ENCODE measurements at regions not wholly inside any gene's neighbourhood (a gene's known extent, or its start where the extent isn't known, plus 50 kb on each side); places are given as distances from the start of the nearest gene placed in this dataset.

DNA sequence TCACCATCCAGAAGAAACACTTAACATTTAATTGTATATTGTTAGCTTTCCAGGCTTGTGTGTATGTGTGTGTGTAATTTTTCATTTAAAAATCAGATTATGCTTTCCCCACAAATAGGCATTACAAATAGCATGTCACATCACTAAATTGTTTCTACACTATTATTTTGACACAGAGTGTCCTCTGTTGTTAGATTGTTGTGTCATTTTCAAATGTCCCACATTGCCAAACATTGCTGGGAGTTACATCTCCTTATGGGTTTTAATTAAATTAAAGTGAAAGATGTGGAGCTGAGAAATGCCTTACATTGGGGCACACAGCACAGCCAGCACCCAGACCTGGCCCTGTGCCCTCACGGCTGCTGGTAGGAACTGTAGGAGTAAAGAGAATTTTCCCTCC lies 295.6 kb downstream of the ZEB1 start:
- no peak for TF ChIP-seq CTCF (IDR thresholded peaks at IDR 0.05; ENCODE audit: insufficient read depth, low read depth, low read length, missing control alignments)
- no peak for DNase-seq (ENCODE audit: low read depth)
- H3K4me3 ChIP-seq (ENCODE audit: low read length): no peak overlapping the region

DNA sequence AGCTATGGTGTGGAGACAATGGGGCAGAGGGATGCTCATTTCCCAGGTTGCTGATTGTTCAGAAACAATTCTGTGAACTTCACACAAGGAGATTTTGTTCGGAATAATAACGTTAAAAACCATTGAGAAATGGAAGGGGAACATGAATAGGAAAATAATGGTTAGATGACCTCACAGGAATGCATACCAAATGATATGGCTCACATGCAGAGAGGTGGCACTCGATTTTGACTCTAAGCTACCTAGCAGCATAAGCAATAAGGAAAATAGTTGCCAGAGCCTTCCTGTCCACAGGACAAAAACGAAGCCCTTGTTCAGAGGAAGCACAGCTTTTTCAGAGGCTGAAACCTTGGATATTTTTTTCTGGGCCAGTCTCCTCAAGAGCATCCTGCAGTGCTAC lies 293.1 kb downstream of the ZEB1 start:
- H3K4me3 ChIP-seq (ENCODE audit: low read length): no peak overlapping the region
- no peak for DNase-seq (ENCODE audit: low read depth)
- TF ChIP-seq CTCF (IDR thresholded peaks at IDR 0.05; ENCODE audit: insufficient read depth, low read depth, low read length, missing control alignments): no peak

DNA sequence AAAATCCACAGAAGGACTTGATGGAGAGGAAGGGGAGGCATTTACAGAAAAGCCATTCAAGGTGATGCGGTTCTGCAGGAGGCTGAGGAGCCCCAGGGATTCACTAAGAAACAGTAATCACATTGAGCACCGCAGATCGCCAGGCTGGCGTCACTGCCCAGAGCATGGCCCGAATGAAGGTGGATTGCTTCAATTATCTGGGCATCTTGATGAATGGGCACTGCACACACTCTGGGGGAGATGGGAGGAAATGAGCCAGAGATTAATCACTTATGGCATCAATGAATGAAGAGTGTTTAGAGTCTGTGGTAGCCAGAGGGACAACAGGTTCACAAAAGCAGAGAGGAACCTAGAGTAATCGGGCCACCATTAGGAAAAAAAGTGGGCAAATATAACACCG lies 292.1 kb downstream of the ZEB1 start:
- no peak for TF ChIP-seq CTCF (IDR thresholded peaks at IDR 0.05; ENCODE audit: insufficient read depth, low read depth, low read length, missing control alignments)
- no peak overlapping the region for H3K4me3 ChIP-seq (ENCODE audit: low read length)
- DNase-seq (ENCODE audit: low read depth): no peak

DNA sequence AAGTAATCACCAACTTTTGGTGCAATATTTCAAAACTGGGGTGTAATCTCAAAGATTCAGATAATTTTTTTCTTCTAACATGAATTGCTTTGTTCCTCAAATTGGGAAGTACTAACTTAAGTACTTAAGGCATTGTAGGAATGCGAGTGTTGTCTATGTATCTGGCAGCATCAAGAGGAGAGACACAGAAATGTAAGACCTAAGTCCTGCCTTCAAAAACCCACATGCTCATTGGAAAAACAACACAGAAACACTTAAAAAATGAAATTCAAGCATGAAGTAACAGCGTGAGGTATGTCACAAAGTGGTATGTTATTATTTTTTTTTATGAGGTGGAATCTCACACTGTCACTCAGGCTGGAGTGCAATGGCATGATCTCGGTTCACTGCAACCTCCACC lies 288.5 kb downstream of the ZEB1 start:
- TF ChIP-seq CTCF (IDR thresholded peaks at IDR 0.05; ENCODE audit: insufficient read depth, low read depth, low read length, missing control alignments): no peak
- no peak overlapping the region for H3K4me3 ChIP-seq (ENCODE audit: low read length)
- DNase-seq (ENCODE audit: low read depth): no peak

- H3K4me3 ChIP-seq (ENCODE audit: low read length): no peak overlapping the region
- TF ChIP-seq CTCF (IDR thresholded peaks at IDR 0.05; ENCODE audit: insufficient read depth, low read depth, low read length, missing control alignments): no peak
- no peak for DNase-seq (ENCODE audit: low read depth)
Observed at GRCh38 chr10:31606841-31607240, 287.8 kb downstream of the ZEB1 start.

GRCh38 chr10:31605861-31606525 lies 287.0 kb downstream of the ZEB1 start:
- TF ChIP-seq CTCF (IDR thresholded peaks at IDR 0.05; ENCODE audit: insufficient read depth, low read depth, low read length, missing control alignments): no peak
- no peak for DNase-seq (ENCODE audit: low read depth)
- no peak overlapping the region for H3K4me3 ChIP-seq (ENCODE audit: low read length)

GRCh38 chr10:31605426-31605825 lies 286.4 kb downstream of the ZEB1 start:
- H3K4me3 ChIP-seq (ENCODE audit: low read length): no peak overlapping the region
- TF ChIP-seq CTCF (IDR thresholded peaks at IDR 0.05; ENCODE audit: insufficient read depth, low read depth, low read length, missing control alignments): no peak
- DNase-seq (ENCODE audit: low read depth): no peak

All from epithelial cell of esophagus (primary cell).